ENCODE measurements at regions not wholly inside any gene's neighbourhood (a gene's known extent, or its start where the extent isn't known, plus 50 kb on each side); places are given as distances from the start of the nearest gene placed in this dataset.

DNA sequence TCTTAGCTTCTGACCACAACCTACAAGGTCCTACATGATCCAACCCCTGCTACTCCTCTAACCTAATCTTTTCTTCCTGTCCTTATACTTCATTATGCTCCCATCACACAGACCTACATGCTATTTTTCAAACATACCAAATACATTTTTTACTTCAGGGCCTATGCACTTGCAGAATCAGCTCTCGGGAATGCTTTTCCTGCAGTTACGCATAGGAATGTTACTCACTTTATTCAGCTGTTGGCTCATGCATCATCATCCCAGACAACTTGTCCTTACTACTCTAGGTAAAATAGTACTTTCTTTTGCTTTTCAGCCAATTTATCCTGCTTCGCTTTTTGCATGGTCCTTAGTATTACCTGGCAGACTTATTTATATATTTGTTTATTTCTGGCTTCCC lies 105.6 kb downstream of the OXSM start:
- Histone ChIP-seq H3K27ac (no peak overlapping the region), H3K27me3 (no peaks in the 10 kb centered on the region), H3K36me3 (no peaks in the 10 kb centered on the region), H3K9me3 (no peaks in the 10 kb centered on the region), H3K4me3 (no peak overlapping the region), H3K4me1 (no peaks in the 10 kb centered on the region)
- DNase-seq = no peak
- TF ChIP-seq, protein P1, sequence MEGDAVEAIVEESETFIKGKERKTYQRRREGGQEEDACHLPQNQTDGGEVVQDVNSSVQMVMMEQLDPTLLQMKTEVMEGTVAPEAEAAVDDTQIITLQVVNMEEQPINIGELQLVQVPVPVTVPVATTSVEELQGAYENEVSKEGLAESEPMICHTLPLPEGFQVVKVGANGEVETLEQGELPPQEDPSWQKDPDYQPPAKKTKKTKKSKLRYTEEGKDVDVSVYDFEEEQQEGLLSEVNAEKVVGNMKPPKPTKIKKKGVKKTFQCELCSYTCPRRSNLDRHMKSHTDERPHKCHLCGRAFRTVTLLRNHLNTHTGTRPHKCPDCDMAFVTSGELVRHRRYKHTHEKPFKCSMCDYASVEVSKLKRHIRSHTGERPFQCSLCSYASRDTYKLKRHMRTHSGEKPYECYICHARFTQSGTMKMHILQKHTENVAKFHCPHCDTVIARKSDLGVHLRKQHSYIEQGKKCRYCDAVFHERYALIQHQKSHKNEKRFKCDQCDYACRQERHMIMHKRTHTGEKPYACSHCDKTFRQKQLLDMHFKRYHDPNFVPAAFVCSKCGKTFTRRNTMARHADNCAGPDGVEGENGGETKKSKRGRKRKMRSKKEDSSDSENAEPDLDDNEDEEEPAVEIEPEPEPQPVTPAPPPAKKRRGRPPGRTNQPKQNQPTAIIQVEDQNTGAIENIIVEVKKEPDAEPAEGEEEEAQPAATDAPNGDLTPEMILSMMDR (IDR thresholded peaks at IDR 0.05) = no peak

DNA sequence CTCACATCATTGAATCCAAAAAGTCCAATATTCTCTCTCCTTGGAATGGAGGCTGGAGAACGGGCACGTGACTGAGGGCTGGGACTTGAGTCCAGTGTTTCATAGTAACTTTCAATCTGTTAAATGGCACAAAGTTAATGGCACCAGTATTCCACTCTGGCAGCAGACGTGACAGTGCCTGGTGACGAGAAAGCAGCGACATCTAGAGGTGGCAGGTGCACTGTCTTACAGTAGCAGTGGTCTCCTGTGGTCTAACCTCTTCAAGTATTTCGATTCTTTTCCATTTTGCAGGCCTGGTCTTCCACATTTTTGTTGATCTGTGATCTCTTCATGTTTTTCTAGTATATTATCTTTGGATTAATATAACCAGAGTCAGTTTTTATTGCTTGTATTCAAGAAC lies 107.1 kb downstream of the OXSM start:
- H3K4me1 ChIP-seq = no peaks in the 10 kb centered on the region
- DNase-seq = no peak
- TF ChIP-seq, protein P1 (IDR thresholded peaks at IDR 0.05) = peak in 1 of 6 experiments; percentile 14
- no peak for TF ChIP-seq POLR2A (IDR thresholded peaks at IDR 0.05)
- H3K4me3 ChIP-seq = no peak overlapping the region
- no peak overlapping the region for H3K27ac ChIP-seq
- H3K27me3 ChIP-seq = no peaks in the 10 kb centered on the region
- no peaks in the 10 kb centered on the region for H3K36me3 ChIP-seq
- no peaks in the 10 kb centered on the region for H3K9me3 ChIP-seq

DNA sequence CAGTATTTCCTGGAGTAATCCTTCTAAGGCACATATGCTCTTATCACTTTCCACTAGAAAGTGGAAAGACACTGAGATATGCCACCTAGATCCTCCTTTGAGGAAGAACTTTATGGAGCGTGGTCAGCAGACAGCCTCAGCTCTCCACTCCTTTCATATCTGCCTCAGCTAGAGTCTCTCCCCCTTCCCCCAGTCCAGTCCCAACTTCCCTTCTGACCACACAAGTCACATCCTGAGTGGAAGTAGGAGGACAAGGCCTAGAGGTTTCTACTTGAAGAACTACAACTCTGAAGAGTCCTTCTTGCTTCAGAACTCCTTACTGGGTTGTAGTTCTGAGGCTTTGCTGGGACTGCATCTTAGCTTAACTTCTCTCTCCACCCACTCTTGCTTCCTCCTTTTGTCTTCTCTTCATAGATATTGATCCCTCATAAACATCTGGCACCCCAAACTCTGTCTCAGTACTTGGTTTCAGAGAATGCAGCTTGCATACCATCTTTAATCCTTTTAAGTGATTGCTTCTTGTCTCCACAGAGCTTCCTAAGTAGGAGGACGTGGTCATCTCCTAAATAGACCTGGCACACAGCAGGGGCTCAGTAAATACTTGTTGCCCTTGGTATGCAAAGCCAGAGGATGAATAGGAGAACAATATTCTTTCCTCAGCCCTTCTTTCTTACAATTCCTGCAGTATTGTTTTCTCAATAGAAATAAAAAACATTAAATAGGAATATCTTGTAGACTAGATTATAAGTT lies 109.6 kb downstream of the OXSM start:
- H3K4me1 ChIP-seq = no peaks in the 10 kb centered on the region
- DNase-seq = no peak
- H3K27me3 ChIP-seq = no peaks in the 10 kb centered on the region
- H3K9me3 ChIP-seq = no peaks in the 10 kb centered on the region
- no peak for TF ChIP-seq POLR2A (IDR thresholded peaks at IDR 0.05)
- TF ChIP-seq, protein P1 (IDR thresholded peaks at IDR 0.05) = no peak
- H3K27ac ChIP-seq = no peak overlapping the region
- no peaks in the 10 kb centered on the region for H3K36me3 ChIP-seq
- H3K4me3 ChIP-seq = no peak overlapping the region

DNA sequence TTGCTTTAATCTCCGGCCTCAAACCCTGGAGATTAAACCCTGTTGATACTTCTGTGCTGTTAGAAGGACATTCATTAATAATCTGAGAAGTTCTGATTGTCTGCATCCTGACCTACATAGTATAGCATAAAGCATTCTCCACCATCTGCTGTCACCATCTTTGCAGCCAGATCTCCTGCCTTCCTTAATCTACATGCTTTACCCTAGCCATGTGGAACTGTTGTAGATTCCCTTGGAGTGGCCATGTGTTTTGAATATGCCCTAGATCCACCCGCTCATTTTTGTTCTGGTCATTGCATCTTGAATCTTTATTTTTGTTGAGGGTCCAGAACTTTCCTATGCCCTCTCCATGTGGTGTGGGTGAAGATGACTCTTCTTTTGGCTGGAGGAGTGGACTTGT lies 110.3 kb downstream of the OXSM start:
- DNase-seq = no peak

DNA sequence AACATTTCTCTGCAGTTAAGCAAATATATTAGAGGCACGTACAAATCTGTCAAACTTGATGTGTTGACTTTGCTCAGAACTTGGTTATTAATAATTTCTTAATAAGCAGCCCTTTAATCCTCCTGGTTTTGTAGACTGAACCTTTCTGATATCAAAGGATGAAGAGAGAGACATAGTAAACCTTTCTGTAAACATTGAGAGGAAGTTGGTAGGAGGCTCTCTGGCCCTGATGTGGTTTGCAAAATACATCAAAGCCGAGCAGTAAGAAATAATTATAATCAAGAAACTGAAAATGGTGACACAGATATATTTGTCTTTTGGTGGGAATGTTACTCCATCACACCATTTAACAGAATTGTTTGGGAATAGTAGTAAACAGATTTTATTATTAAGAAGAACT lies 111.9 kb downstream of the OXSM start:
- H3K27ac ChIP-seq = no peak overlapping the region
- TF ChIP-seq, protein P1 (IDR thresholded peaks at IDR 0.05) = no peak
- no peak for TF ChIP-seq POLR2A (IDR thresholded peaks at IDR 0.05)
- no peaks in the 10 kb centered on the region for H3K36me3 ChIP-seq
- H3K4me1 ChIP-seq = no peaks in the 10 kb centered on the region
- no peaks in the 10 kb centered on the region for H3K9me3 ChIP-seq
- no peaks in the 10 kb centered on the region for H3K27me3 ChIP-seq
- DNase-seq = no peak
- H3K4me3 ChIP-seq = no peak overlapping the region

More for the DNA sequence above, 110.3 kb downstream of the OXSM start:
- Histone ChIP-seq H3K4me3 (no peak overlapping the region), H3K27ac (no peak overlapping the region), H3K36me3 (no peaks in the 10 kb centered on the region), H3K4me1 (no peaks in the 10 kb centered on the region), H3K9me3 (no peaks in the 10 kb centered on the region), H3K27me3 (no peaks in the 10 kb centered on the region)
- TF ChIP-seq, protein P1 (IDR thresholded peaks at IDR 0.05) = no peak
- no peak for TF ChIP-seq POLR2A (IDR thresholded peaks at IDR 0.05)
